ENCODE measurements at regions not wholly inside any gene's neighbourhood (a gene's known extent, or its start where the extent isn't known, plus 50 kb on each side); places are given as distances from the start of the nearest gene placed in this dataset.

GRCh38 chr4:180041576-180041975 lies 2201.6 kb upstream of the TENM3 start:
- no peak for DNase-seq (ENCODE audit: low read depth)

DNA sequence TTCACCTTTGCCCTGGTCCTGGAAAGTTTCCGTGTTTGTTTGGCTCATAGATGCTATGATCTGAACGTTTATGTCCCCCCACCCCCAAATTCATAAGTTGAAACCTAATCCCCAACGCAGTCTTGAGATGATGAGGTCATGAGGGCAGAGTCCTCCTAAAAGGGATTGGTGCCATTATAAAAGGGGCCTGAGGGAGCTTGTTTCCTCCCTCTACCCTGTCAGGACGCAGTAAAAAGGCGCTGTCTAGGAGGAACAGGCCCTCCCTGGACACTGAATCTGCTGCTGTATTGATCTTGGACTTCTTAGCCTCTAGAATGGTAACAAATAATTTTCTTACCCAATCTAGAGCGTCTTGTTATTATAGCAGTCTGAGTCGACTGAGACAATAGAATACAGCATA lies 2190.6 kb upstream of the TENM3 start:
- DNase-seq (ENCODE audit: low read depth): no peak

DNA sequence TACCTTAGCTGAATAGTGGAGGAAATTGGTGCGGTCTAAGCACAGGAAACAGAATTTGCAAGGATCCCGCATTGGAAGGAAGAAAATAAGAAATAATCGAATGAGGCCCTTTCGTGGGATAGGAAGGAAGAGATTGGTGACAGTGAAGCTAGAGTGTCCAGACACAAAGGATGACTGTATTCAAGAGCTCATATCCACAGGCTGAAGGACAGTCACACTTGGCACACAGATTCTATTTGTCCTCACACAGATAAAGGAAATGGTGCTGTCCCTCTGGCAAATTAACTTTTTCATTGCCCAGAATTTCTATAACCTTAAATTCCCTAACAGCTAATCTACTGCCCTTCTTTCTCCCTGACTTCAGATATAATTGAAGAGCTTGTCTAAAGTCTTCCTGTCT lies 2188.9 kb upstream of the TENM3 start:
- no peak for DNase-seq (ENCODE audit: low read depth)

DNA sequence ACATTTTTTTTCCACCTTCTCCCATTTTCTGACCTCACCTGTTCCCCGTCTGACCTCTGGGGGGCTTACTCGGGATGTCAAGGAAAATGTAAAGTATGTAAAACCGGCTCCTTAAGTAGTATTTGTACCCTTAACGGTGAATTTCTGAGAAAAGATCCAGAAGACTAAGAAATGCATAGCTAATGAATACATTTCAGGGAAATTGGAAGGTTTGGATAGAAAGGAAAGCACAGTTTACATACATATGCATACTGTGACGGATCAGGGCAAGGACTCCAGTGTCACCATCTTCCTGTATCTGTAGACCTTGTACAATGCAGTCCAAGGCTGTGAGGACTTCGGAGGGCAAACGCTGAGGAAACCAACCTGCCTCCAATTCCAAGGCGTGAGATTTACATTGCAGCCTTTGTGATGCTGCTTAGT lies 2185.9 kb upstream of the TENM3 start:
- DNase-seq (ENCODE audit: low read depth): no peak

DNA sequence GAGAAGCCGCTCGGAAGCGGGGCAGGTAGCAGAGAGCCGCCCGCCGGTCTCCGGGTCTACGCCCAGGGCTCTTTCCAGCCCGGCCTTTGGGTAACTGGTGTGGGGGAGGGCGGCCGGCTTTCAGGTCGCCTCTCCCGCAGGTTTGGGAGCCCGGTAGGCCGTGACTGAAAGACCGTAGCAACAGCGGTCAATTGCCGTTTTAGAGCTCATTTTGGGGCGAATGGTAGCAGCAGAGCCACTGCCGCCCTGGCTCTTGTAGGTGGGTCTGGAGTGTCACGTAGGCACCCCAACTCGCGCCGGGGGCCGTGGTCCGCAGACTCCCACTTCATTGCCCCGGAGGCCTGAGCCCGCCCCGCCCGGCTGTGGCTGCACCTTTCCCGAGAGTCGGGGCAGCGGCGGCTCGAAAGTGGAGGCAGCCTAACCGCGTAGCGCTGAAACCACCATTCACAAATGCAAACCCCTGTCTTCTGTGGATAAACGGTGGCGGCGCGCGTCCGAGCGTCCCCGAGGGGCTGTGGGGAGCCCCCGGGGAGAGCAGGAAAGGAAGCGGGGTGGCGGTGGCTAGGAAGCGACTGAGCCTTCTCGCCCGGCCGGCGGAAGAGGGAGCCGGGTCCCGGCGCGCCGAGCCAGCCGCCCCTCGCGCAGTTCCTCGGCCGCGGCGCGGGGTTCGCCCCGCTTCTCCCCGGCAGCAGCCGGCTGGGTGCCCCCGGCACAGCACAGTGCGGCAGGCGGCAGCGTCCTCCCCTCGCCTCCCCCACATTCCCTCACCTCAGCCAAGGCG lies 2185.1 kb upstream of the TENM3 start:
- no peak for DNase-seq (ENCODE audit: low read depth)

DNA sequence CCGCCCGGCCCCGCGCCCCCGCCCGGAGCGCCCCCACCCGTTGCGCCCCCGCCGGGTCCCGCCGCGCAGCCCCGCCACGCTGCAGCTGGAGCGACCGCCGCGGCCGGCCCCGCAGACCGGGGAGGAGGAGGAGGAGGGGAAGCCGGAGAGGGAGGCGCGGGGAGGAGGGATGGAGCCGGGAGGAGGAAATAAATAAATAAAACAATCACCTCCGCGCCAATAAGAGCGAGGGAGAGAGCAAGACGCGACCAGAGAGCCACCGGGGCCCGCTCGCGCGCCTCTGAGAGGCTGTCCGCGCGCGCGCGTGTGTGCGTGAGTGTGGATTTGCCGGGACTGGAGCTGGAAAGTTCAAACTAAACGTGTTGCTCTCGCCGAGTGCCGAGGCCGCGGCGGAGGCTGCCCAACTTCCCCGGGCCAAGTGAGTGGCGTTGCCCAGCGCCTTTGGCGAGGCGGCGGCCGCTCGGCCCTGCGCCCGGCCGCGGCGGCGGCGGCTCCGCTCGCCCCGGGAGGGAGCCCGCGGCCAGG lies 2184.4 kb upstream of the TENM3 start:
- no peak for DNase-seq (ENCODE audit: low read depth)

DNA sequence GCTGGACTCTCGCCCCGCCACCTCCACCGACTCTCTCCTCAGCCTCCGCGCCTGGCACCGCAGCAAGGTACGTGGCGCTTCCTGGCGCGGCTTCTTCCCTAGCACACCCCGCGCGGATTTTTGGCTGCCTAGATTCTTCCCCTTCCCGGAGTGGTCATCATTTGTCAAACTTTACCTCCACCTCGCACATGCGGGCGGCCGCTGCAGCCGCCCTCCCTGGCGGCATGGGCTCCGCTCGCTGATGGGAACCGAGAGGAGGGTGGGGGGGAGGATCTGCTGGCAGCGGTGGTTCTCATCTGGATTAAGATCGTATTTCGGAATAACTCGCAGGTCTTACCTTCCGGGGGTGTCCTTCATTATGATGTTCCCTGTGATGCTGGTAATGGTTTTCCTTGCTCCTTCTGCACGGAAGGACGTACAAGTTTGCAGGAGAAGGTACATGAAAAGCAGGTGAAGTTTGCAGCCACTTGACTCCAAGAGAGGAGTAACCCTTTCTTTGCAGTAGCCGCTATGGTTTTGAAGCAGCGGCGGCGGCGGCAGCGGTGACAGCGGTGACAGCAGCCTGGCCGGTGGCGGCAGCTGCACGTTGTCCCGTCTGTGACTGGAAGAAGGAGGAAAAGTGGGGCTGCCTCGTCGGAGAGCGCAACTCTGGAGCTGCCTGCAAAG lies 2183.9 kb upstream of the TENM3 start:
- no peak for DNase-seq (ENCODE audit: low read depth)

- no peak for DNase-seq (ENCODE audit: low read depth)
Measured at GRCh38 chr4:180060159-180060889, 2182.9 kb upstream of the TENM3 start.

DNA sequence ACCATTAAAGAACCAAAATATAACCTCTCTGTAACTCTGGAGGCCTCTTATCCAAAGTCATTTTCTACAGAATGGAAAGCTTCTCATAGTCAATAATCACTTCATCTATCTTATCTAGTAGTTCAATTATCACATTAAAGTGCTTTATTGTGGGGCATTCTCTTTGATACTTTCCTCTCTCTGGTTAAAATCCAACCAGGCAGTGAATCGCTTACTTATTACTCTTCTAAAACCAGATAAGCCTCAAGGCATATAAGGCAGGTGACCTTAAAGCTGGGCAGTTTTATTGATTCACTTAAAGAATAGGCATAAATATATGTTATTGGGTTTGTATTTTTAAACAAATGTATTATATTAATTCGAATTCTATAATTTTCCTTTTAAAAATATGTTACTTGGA lies 2162.1 kb upstream of the TENM3 start:
- no peak for DNase-seq (ENCODE audit: low read depth)

GRCh38 chr4:180084561-180084960 lies 2158.6 kb upstream of the TENM3 start:
- DNase-seq (ENCODE audit: low read depth): no peak

- DNase-seq (ENCODE audit: low read depth): no peak
Measured at GRCh38 chr4:180086480-180087190, 2156.6 kb upstream of the TENM3 start.

DNA sequence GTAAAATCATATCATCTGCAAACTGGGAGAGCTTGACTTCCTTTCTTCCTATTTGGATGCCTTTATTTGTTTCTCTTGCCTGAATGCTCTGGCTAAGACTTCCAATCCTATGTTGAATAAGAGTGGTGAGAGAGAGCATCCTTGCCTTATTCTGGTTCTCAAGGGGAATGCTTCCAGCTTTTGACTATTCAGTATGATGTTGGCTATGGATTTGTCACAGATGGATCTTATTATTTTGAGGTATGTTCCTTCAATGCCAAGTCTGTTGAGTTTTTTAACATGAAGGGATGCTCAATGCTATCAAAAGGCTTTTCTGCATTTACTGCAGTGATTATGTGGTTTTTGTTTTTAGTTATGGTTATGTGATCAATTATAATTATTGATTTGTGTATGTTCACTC lies 2144.6 kb upstream of the TENM3 start:
- DNase-seq (ENCODE audit: low read depth): no peak

DNA sequence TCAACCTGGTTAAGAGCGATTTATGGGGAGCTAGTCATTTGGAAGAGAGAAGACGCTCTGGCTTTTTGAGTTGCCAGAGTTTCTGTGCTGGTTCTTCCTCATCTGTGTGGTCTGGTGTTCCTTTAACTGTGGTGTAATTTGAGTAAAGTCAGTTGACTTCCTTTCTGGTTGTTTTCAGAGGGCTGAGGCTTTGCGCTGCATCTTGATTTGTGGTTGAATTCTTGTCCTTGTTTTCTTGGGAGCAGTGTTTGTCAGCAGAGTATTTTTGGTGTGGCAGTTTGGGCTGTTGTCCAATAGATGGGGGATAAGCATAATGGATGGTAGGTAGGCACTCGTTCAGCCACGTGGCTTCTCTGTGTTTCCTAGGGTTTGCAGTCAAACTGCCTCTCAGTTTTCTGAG lies 2143.2 kb upstream of the TENM3 start:
- no peak for DNase-seq (ENCODE audit: low read depth)

GRCh38 chr4:180100433-180101344 lies 2142.5 kb upstream of the TENM3 start:
- no peak for DNase-seq (ENCODE audit: low read depth)

DNA sequence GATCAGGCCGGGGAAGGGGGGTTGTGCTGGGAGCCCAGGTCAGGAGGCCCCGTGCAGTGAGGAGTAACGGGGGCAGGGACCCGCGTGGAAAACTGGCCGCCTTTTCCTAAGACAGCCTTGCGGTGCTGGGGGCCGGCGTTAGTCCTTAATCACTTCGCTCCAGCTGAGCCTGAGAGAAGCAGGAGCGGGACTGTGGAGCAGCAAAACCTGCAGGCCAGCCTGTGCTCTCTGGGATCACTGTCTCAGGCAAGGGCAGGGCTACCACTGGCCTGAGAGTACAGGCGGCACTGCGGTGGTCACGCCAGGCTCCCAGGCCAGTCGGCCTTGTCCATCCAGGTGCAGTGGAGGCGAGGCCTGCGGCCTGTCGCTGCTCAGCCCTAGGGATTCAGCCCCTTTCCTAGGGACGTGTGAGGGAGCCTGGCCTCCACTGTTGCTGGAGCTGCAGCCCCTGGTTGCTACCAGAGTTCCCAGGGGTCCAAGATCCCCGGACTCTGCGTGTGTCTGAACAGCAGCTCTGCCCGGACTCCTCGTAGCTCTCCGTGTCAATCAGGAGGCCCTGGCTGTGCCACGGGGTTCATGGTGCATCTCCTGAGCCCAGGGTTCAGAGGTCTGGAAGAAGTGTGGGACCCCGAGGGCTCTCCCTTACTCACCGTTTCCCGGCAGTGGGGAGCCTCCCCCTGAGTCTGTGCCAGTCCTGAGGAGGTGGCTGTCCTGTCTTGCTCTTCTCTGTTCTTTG lies 2141.7 kb upstream of the TENM3 start:
- no peak for DNase-seq (ENCODE audit: low read depth)

- no peak for DNase-seq (ENCODE audit: low read depth)
Measured at GRCh38 chr4:180103794-180104193, 2139.4 kb upstream of the TENM3 start.

DNA sequence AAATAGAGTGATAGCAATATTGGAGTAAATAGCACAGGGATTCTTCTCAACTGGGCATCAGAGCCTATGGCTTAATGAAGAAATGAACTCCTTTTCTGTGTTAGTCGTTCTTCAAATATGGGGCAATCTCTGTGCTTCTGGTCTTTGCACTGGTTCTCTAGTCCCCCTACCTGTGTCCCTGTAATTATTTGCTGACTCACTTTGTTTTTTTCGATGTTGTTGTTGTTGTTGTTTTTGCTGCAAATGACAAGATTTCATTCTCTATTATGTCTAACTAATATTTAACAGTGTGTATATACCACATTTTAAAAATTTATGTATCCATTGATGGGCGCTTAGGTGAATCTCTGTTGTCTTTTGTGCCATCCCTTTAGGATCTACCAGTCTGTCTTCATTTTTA lies 2137.8 kb upstream of the TENM3 start:
- DNase-seq (ENCODE audit: low read depth): no peak

GRCh38 chr4:180106122-180106521 lies 2137.1 kb upstream of the TENM3 start:
- DNase-seq (ENCODE audit: low read depth): no peak

GRCh38 chr4:180106997-180107396 lies 2136.2 kb upstream of the TENM3 start:
- no peak for DNase-seq (ENCODE audit: low read depth)

DNA sequence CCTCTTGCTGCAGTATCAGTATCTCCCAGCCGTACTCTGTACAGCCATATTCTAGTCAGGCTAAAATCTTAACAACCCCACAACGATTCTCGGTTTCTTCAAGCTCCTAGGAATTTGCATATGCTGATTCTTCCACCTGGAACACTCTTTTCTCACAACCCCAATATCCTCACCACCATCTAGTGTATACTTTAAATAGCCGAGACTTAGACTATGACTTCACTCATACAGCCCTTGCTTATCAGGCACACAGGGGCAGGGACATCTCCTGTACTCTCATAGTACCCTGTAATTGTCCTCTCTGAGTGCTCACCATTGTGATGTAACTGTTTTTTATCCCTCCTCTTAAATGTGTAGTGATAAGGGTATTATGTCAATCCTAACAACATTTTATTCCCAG lies 2126.4 kb upstream of the TENM3 start:
- DNase-seq (ENCODE audit: low read depth): no peak
